A549 (cell line): ENCODE measurements at regions not wholly inside any gene's neighbourhood (a gene's known extent, or its start where the extent isn't known, plus 50 kb on each side); places are given as distances from the start of the nearest gene placed in this dataset.

Experiments used
- ATAC-seq, 2 experiments: fragments of 200-7000 bp in 1 of 2; fragments of >200 bp in 1 of 2; cut with Nextera tagmentation in 1 of 2; cut with Tn5 transposase in 1 of 2; 3 replicates each; pipeline versions ENCODE4 v1.8.0 to v1.9.1; 2018 to 2020; ENCODE audit warnings: mild to moderate bottlenecking in 1 of 2, moderate library complexity in 1 of 2
- CTCF ChIA-PET: fragments of 300-600 bp; sonication (Branson Sonifier 250); formaldehyde crosslinking; extraction: SDS; loops from one replicate; lab custom pipeline; 2021; ENCODE audit warnings: antibody characterized with exemption, inconsistent platforms; lab: Yijun Ruan, JAX
- POLR2A ChIA-PET: fragments of 350-600 bp; formaldehyde crosslinking; extraction: SDS; loops from one replicate; lab custom pipeline; 2021; ENCODE audit warnings: antibody characterized with exemption, inconsistent platforms; lab: Yijun Ruan, JAX
- DNase-seq, 2 experiments: peaks; one replicate each; pipeline versions ENCODE4 v3.0.0 to v3.0.0-alpha.2; 2011 to 2016; ENCODE audit warnings: low read depth in 1 of 2, low spot score in 1 of 2
- FAIRE-seq: peaks from 2 replicates; lab custom pipeline; 2011; peaks lifted over from hg19 to GRCh38; lab: Jason Lieb, UNC
- H3K27ac ChIP-seq, 2 experiments: fragments of >200 bp; sonication (Bioruptor Twin); formaldehyde crosslinking; 3 replicates each; pipeline ENCODE4 v1.5.1; 2016 to 2017
- H3K4me1 ChIP-seq: fragments of >200 bp; sonication (Bioruptor Twin); formaldehyde crosslinking; 3 replicates; pipeline ENCODE4 v1.6.1; 2016
- H3K4me2 ChIP-seq: fragments of >200 bp; sonication (Bioruptor Twin); formaldehyde crosslinking; 3 replicates; pipeline ENCODE4 v1.6.1; 2016
- H3K4me3 ChIP-seq: fragments of >200 bp; sonication (Bioruptor Twin); formaldehyde crosslinking; 3 replicates; pipeline ENCODE4 v1.5.1; 2016
- H3K9me3 ChIP-seq: fragments of >200 bp; sonication (Bioruptor Twin); formaldehyde crosslinking; 3 replicates; pipeline ENCODE4 v1.6.1; 2016
- CBX2 ChIP-seq: fragments of 200-600 bp; sonication (generic); IDR thresholded peaks from 2 replicates; pipeline ENCODE4 v1.6.1; 2016; ENCODE audit warnings: low read depth, mild to moderate bottlenecking, borderline replicate concordance
- CBX8 ChIP-seq: fragments of 200-600 bp; sonication (generic); IDR thresholded peaks from 2 replicates; pipeline ENCODE4 v1.6.1; 2016
- CEBPB ChIP-seq, 2 experiments: fragments of >200 bp in 1 of 2; sonication (Bioruptor Twin) in 1 of 2; formaldehyde crosslinking in 1 of 2; IDR thresholded peaks; 2 replicates each; pipeline ENCODE4 v1.6.1; 2012 to 2016
- EP300 ChIP-seq, 2 experiments: fragments of >200 bp; sonication (Bioruptor Twin); formaldehyde crosslinking; IDR thresholded peaks; 2 replicates in 1 of 2; 3 replicates in 1 of 2; pipeline ENCODE4 v1.6.1; 2016 to 2017
- HDAC2 ChIP-seq: fragments of 200-600 bp; sonication (generic); IDR thresholded peaks from 2 replicates; pipeline ENCODE4 v1.6.1; 2016
- HOXA7 ChIP-seq: fragments of 250-450 bp; sonication (Bioruptor Pico); IDR thresholded peaks from 2 replicates; pipeline ENCODE4 v1.5.0; 2020; ENCODE audit warnings: mild to moderate bottlenecking, moderate library complexity
- MAFK ChIP-seq: fragments of 450-650 bp; IDR thresholded peaks from 2 replicates; pipeline ENCODE4 v1.6.1; 2014; ENCODE audit not compliant: partially characterized antibody
- NFE2L2 ChIP-seq: fragments of 150-350 bp; conservative IDR thresholded peaks from 2 replicates; pipeline ENCODE4 v1.6.1; 2014; ENCODE audit warnings: low read length
- RNF2 ChIP-seq: fragments of 200-600 bp; sonication (generic); IDR thresholded peaks from 2 replicates; pipeline ENCODE4 v1.6.1; 2016; ENCODE audit warnings: low read depth, mild to moderate bottlenecking, antibody characterized with exemption, moderate library complexity, borderline replicate concordance
- SREBF2 ChIP-seq: fragments of 450-650 bp; IDR thresholded peaks from 2 replicates; pipeline ENCODE4 v1.6.1; 2014; ENCODE audit warnings: mild to moderate bottlenecking, moderate library complexity
- TFCP2L1 ChIP-seq: fragments of 250-450 bp; sonication (Bioruptor Pico); IDR thresholded peaks from 2 replicates; pipeline ENCODE4 v1.5.0; 2021; ENCODE audit warnings: mild to moderate bottlenecking
- TP53 ChIP-seq: fragments of 250-450 bp; sonication (Bioruptor Pico); IDR thresholded peaks from 2 replicates; pipeline ENCODE4 v1.5.0; 2021; ENCODE audit warnings: mild to moderate bottlenecking, moderate library complexity
- ZC3H11A ChIP-seq: fragments of 450-650 bp; IDR thresholded peaks from 2 replicates; pipeline ENCODE4 v1.6.1; 2014; ENCODE audit warnings: antibody characterized with exemption, mild to moderate bottlenecking
- ZFP36 ChIP-seq: fragments of 450-650 bp; IDR thresholded peaks from 2 replicates; pipeline ENCODE4 v1.6.1; 2014; ENCODE audit warnings: borderline replicate concordance; ENCODE audit not compliant: partially characterized antibody
- ZSCAN20 ChIP-seq: fragments of 250-450 bp; sonication (Bioruptor Pico); IDR thresholded peaks from 2 replicates; pipeline ENCODE4 v1.8.0; 2022; ENCODE audit warnings: mild to moderate bottlenecking, moderate library complexity
- WGBS: methylation state at CpG from one replicate; pipeline ENCODE4 v1.1.6; 2017; ENCODE audit errors: missing lambda C conversion rate; 5-methylcytosine and 5-hydroxymethylcytosine counted together
- TF ChIP-seq, protein P1 (sequence below): fragments of >200 bp; sonication (Bioruptor Twin); formaldehyde crosslinking; IDR thresholded peaks from 3 replicates; pipeline ENCODE4 v1.6.1; 2016
- TF ChIP-seq, protein P2 (sequence below): IDR thresholded peaks from 2 replicates; pipeline ENCODE4 v1.6.1; 2012
- TF ChIP-seq, protein P3 (sequence below): fragments of >200 bp; sonication (Bioruptor Twin); formaldehyde crosslinking; IDR thresholded peaks from 2 replicates; pipeline ENCODE4 v1.6.1; 2016
- TF ChIP-seq, protein P4 (sequence below): IDR thresholded peaks from 2 replicates; pipeline ENCODE4 v1.6.1; 2012; ENCODE audit warnings: low read depth, borderline replicate concordance
- TF ChIP-seq, protein P5 (sequence below): fragments of 250-450 bp; sonication (Bioruptor Pico); IDR thresholded peaks from 2 replicates; pipeline ENCODE4 v1.5.0; 2021; ENCODE audit warnings: mild to moderate bottlenecking, moderate library complexity, borderline replicate concordance
- TF ChIP-seq, protein P6 (sequence below): fragments of 200-600 bp; sonication (generic); IDR thresholded peaks from 2 replicates; pipeline ENCODE4 v1.6.1; 2016; ENCODE audit warnings: antibody characterized with exemption, mild to moderate bottlenecking, moderate library complexity
- TF ChIP-seq, protein P7 (sequence below): fragments of >200 bp; sonication (Bioruptor Twin); formaldehyde crosslinking; IDR thresholded peaks from 3 replicates; pipeline ENCODE4 v1.5.1; 2016

DNA sequence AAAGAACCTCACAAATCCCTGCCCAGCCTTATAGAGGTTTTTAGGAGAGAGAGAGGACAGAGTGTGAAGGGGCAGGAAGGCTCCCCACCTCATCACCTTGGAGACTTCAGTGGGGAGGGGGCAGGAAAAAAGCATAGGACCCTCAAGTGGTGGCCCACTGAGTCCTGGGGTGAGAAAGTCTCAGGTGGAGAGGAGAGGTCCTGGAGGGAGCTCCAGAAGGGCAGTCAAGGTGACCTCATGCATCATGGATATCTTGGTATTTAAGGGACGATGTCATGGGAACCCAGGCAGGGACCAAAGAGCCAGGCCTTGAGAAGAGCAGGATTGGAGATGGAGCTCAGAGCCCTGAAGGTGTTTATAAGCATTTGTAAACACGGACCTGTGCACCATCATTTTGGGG, 204.5 kb downstream of the SLC4A3 start:
- H3K4me3 ChIP-seq: no peak overlapping the region
- H3K27ac ChIP-seq: no peak overlapping the region
- FAIRE-seq (no peak), ATAC-seq (no peak), DNase-seq (no peak)
- CTCF ChIA-PET: no interaction called here
- WGBS: 16% methylated on average over 2 of the region's 2 CpGs
- no peaks in the 10 kb centered on the region for H3K9me3 ChIP-seq
- POLR2A ChIA-PET: no interaction called here
- no peak overlapping the region for H3K4me2 ChIP-seq
- TF ChIP-seq CBX2: no peak
- no peak for TF ChIP-seq CBX8
- TF ChIP-seq, protein P1, sequence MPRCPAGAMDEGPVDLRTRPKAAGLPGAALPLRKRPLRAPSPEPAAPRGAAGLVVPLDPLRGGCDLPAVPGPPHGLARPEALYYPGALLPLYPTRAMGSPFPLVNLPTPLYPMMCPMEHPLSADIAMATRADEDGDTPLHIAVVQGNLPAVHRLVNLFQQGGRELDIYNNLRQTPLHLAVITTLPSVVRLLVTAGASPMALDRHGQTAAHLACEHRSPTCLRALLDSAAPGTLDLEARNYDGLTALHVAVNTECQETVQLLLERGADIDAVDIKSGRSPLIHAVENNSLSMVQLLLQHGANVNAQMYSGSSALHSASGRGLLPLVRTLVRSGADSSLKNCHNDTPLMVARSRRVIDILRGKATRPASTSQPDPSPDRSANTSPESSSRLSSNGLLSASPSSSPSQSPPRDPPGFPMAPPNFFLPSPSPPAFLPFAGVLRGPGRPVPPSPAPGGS: no peak
- TF ChIP-seq, protein P2, sequence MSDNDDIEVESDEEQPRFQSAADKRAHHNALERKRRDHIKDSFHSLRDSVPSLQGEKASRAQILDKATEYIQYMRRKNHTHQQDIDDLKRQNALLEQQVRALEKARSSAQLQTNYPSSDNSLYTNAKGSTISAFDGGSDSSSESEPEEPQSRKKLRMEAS: no peak
- TF ChIP-seq, protein P3, sequence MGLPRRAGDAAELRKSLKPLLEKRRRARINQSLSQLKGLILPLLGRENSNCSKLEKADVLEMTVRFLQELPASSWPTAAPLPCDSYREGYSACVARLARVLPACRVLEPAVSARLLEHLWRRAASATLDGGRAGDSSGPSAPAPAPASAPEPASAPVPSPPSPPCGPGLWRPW: no peak
- TF ChIP-seq, protein P4, sequence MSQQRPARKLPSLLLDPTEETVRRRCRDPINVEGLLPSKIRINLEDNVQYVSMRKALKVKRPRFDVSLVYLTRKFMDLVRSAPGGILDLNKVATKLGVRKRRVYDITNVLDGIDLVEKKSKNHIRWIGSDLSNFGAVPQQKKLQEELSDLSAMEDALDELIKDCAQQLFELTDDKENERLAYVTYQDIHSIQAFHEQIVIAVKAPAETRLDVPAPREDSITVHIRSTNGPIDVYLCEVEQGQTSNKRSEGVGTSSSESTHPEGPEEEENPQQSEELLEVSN: no peak
- TF ChIP-seq, protein P5, sequence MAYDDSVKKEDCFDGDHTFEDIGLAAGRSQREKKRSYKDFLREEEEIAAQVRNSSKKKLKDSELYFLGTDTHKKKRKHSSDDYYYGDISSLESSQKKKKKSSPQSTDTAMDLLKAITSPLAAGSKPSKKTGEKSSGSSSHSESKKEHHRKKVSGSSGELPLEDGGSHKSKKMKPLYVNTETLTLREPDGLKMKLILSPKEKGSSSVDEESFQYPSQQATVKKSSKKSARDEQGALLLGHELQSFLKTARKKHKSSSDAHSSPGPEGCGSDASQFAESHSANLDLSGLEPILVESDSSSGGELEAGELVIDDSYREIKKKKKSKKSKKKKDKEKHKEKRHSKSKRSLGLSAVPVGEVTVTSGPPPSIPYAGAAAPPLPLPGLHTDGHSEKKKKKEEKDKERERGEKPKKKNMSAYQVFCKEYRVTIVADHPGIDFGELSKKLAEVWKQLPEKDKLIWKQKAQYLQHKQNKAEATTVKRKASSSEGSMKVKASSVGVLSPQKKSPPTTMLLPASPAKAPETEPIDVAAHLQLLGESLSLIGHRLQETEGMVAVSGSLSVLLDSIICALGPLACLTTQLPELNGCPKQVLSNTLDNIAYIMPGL (CRISPR knock-in tag): no peak
- TF ChIP-seq, protein P6, sequence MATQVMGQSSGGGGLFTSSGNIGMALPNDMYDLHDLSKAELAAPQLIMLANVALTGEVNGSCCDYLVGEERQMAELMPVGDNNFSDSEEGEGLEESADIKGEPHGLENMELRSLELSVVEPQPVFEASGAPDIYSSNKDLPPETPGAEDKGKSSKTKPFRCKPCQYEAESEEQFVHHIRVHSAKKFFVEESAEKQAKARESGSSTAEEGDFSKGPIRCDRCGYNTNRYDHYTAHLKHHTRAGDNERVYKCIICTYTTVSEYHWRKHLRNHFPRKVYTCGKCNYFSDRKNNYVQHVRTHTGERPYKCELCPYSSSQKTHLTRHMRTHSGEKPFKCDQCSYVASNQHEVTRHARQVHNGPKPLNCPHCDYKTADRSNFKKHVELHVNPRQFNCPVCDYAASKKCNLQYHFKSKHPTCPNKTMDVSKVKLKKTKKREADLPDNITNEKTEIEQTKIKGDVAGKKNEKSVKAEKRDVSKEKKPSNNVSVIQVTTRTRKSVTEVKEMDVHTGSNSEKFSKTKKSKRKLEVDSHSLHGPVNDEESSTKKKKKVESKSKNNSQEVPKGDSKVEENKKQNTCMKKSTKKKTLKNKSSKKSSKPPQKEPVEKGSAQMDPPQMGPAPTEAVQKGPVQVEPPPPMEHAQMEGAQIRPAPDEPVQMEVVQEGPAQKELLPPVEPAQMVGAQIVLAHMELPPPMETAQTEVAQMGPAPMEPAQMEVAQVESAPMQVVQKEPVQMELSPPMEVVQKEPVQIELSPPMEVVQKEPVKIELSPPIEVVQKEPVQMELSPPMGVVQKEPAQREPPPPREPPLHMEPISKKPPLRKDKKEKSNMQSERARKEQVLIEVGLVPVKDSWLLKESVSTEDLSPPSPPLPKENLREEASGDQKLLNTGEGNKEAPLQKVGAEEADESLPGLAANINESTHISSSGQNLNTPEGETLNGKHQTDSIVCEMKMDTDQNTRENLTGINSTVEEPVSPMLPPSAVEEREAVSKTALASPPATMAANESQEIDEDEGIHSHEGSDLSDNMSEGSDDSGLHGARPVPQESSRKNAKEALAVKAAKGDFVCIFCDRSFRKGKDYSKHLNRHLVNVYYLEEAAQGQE: no peak
- no peak for TF ChIP-seq TFCP2L1 (CRISPR knock-in tag)
- TF ChIP-seq, protein P7, sequence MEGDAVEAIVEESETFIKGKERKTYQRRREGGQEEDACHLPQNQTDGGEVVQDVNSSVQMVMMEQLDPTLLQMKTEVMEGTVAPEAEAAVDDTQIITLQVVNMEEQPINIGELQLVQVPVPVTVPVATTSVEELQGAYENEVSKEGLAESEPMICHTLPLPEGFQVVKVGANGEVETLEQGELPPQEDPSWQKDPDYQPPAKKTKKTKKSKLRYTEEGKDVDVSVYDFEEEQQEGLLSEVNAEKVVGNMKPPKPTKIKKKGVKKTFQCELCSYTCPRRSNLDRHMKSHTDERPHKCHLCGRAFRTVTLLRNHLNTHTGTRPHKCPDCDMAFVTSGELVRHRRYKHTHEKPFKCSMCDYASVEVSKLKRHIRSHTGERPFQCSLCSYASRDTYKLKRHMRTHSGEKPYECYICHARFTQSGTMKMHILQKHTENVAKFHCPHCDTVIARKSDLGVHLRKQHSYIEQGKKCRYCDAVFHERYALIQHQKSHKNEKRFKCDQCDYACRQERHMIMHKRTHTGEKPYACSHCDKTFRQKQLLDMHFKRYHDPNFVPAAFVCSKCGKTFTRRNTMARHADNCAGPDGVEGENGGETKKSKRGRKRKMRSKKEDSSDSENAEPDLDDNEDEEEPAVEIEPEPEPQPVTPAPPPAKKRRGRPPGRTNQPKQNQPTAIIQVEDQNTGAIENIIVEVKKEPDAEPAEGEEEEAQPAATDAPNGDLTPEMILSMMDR: no peak
- no peak for TF ChIP-seq SREBF2
- TF ChIP-seq HDAC2: no peak
- no peaks in the 10 kb centered on the region for H3K4me1 ChIP-seq

DNA sequence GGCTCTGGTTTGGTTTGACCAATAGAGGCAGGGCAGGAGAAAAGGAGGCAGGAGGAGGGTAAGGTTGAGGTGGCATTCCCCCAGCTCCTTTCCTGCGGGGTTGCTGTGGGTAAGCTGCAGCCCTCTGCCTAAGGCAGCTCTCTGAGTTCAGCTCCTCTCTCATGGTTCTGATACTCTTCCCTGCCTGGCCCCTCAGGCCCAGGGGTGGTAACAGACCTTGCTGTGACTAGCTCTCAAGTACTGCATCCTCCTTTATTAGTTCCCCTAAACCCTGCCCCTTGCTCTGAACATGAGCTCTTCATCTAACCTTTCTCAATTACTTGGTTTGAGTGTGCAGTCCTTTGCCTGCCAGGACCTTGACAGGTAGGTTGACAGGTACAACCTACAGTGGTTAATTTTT, 205.5 kb downstream of the SLC4A3 start:
- Histone ChIP-seq H3K4me1 (no peaks in the 10 kb centered on the region), H3K27ac (no peak overlapping the region), H3K9me3 (no peaks in the 10 kb centered on the region), H3K4me2 (no peak overlapping the region), H3K4me3 (no peak overlapping the region)
- WGBS: 11% methylated on average over 1 of the region's 1 CpG
- FAIRE-seq: no peak
- CTCF ChIA-PET: interaction anchor here (0.5 kb wide), 1 partner anchor 121 kb away, joined by 6 read pairs; no protein-coding TSS in a partner anchor
- no peak for DNase-seq
- POLR2A ChIA-PET: no interaction called here
- TF ChIP-seq, protein P2: no peak
- TF ChIP-seq ZSCAN20 (CRISPR knock-in tag) (no peak), MAFK (no peak), NFE2L2 (no peak), HOXA7 (CRISPR knock-in tag) (no peak), EP300 (IDR thresholded peaks at IDR 0.05) (no peak), ZC3H11A (no peak), ZFP36 (no peak), CEBPB (IDR thresholded peaks at IDR 0.05) (no peak), TP53 (CRISPR knock-in tag) (no peak), RNF2 (no peak)
- TF ChIP-seq, protein P4: no peak
- TF ChIP-seq, protein P1: no peak
- no peak for ATAC-seq
